ENCODE measurements at regions not wholly inside any gene's neighbourhood (a gene's known extent, or its start where the extent isn't known, plus 50 kb on each side); places are given as distances from the start of the nearest gene placed in this dataset.

DNA sequence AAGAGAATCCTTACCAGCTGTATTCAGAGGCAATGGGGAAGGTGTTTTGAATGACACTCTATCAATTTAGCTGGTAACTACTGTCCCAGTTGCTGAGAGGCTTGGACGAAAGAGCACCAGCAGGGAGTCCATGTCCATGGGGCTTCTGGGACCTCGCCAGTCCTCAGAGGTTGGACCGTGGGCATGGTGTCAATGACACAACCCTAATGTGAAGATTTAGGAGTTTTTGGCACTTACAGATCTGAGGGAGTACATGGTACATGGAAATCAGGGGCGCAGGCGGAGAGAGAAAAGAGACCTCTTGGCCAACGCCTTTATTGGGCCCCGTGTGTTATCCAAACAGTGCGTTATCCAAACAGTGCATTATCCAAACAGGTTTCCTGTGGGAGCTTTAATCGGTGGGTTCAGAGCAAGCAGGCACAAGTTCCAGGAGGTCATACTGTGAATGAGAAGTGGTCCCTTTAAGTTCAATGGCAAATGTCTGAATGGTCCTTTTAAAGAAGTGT lies 169.1 kb upstream of the B3GAT1 start:
- Histone ChIP-seq H3K27me3 (no peaks in the 10 kb centered on the region), H3K27ac (no peak overlapping the region), H3K9me3 (no peaks in the 10 kb centered on the region), H3K4me3 (no peak overlapping the region), H3K4me1 (peaks cover 0 to 6% (median 0%) of the 10 kb centered on the region in 4 donors), H3K36me3 (no peaks in the 10 kb centered on the region)
- TF ChIP-seq EP300 (IDR thresholded peaks at IDR 0.05): no peak
- 74 to 87% methylated on average over 9 of the region's 9 CpGs for WGBS, 2 donors
- DNase-seq (no peak), ATAC-seq (ENCODE audit: low FRiP score in 2 of 2) (no peak)

DNA sequence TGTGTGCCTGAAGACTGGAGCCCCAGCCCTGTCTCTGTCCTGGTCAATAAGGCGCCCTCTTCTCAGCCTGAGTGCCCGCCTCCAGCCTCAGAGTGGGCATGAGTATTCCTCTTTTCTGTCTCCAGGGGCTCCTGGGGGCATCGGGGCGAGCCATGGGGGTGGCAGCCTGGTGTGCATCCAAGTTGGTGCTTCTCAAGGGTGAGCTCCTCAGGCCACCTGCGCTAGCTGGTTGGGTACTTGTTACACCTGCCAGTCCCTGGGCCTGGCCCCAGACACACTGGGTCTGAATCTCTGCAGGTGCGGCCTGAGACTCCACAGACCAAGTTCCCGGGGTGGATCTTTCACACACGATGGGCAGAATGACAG lies 168.6 kb upstream of the B3GAT1 start:
- 92 to 93% methylated on average over 4 to 8 of the region's 8 CpGs for WGBS, 2 donors
- no peak for TF ChIP-seq POLR2A (IDR thresholded peaks at IDR 0.05)
- no peak for TF ChIP-seq CTCF (IDR thresholded peaks at IDR 0.05)
- TF ChIP-seq POLR2AphosphoS5 (IDR thresholded peaks at IDR 0.05): no peak
- no peak for TF ChIP-seq EP300 (IDR thresholded peaks at IDR 0.05)

DNA sequence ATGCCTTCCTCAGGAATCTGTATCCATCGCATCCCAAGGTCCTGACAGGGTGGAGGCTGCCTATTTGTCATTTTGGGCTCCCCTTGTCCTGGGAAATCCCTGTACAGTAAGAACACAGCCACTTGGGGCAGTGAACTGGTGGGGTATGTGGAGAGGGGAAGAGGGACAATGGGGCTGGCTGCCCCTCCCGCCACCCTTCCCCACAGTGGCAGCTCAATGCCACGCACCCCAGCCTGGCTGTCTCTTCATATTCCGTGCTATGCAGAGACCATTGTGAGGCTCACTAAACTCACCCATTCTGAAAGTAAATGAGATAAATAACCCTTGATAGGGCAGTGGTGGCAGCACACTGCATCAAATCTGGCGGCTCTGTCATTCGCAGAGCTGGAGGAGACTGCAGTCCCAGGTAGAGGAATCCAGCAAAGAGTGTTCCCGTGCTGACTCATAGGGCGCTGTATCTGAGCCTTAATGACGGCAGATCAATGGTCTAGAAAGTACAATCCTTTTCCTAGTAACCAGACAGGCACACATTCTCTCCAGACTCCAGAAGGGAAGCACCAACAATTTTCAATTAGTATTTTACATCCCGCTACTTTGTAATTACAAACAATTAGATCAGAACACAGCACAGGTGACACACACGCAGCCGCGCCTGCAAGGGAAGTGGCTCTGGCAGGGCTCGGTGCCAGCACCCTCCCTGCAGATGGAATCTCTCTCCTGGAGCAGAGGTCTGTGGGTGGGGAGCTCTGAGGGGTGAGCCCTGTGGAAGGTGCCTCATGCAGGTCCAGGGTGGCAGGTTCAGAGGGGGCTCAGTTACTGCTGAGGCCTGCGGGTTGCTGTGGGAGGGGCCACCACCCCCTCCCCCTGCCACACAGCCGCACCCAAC lies 167.9 kb upstream of the B3GAT1 start:
- ATAC-seq (ENCODE audit: low FRiP score in 2 of 2): no peak
- peak in 1 of 2 donors; percentile 32 for DNase-seq
- H3K27me3 ChIP-seq: no peaks in the 10 kb centered on the region
- H3K4me3 ChIP-seq: no peak overlapping the region
- WGBS, 2 donors: 53 to 66% methylated on average over 12 to 16 of the region's 16 CpGs
- TF ChIP-seq EP300 (IDR thresholded peaks at IDR 0.05): no peak
- H3K36me3 ChIP-seq: no peaks in the 10 kb centered on the region
- H3K9me3 ChIP-seq: no peaks in the 10 kb centered on the region
- peaks cover 0 to 6% (median 0%) of the 10 kb centered on the region in 4 donors for H3K4me1 ChIP-seq
- H3K27ac ChIP-seq: no peak overlapping the region

More for the DNA sequence above, 168.6 kb upstream of the B3GAT1 start:
- H3K9me3 ChIP-seq: no peaks in the 10 kb centered on the region
- no peaks in the 10 kb centered on the region for H3K27me3 ChIP-seq
- no peak overlapping the region for H3K27ac ChIP-seq
- peak in 1 of 2 donors; percentile 52 for DNase-seq
- H3K4me1 ChIP-seq: peaks cover 0 to 6% (median 0%) of the 10 kb centered on the region in 4 donors
- no peak overlapping the region for H3K4me3 ChIP-seq
- no peak for ATAC-seq (ENCODE audit: low FRiP score in 2 of 2)
- no peaks in the 10 kb centered on the region for H3K36me3 ChIP-seq

GRCh38 chr11:134578807-134579723 lies 167.0 kb upstream of the B3GAT1 start:
- Histone ChIP-seq H3K4me3 (no peak overlapping the region), H3K4me1 (peaks cover 0 to 4% (median 0%) of the 10 kb centered on the region in 4 donors), H3K36me3 (no peaks in the 10 kb centered on the region), H3K27me3 (no peaks in the 10 kb centered on the region), H3K9me3 (no peaks in the 10 kb centered on the region), H3K27ac (no peak overlapping the region)
- ATAC-seq (ENCODE audit: low FRiP score in 2 of 2) (no peak), DNase-seq (peak in 1 of 2 donors; percentile 26)
- 75 to 80% methylated on average over 21 of the region's 22 CpGs for WGBS, 2 donors
- no peak for TF ChIP-seq CTCF (IDR thresholded peaks at IDR 0.05)
- TF ChIP-seq EP300 (IDR thresholded peaks at IDR 0.05): no peak
- no peak for TF ChIP-seq POLR2AphosphoS5 (IDR thresholded peaks at IDR 0.05)
- no peak for TF ChIP-seq POLR2A (IDR thresholded peaks at IDR 0.05)

GRCh38 chr11:134577751-134578395 lies 165.8 kb upstream of the B3GAT1 start:
- H3K4me1 ChIP-seq: no peaks in the 10 kb centered on the region
- no peak overlapping the region for H3K4me3 ChIP-seq
- ATAC-seq (ENCODE audit: low FRiP score in 2 of 2): no peak
- DNase-seq: no peak
- H3K36me3 ChIP-seq: no peaks in the 10 kb centered on the region
- 76 to 84% methylated on average over 13 of the region's 13 CpGs for WGBS, 2 donors
- no peak for TF ChIP-seq EP300 (IDR thresholded peaks at IDR 0.05)
- no peak for TF ChIP-seq POLR2AphosphoS5 (IDR thresholded peaks at IDR 0.05)
- TF ChIP-seq CTCF (IDR thresholded peaks at IDR 0.05): no peak
- no peak for TF ChIP-seq POLR2A (IDR thresholded peaks at IDR 0.05)
- H3K9me3 ChIP-seq: no peaks in the 10 kb centered on the region
- no peaks in the 10 kb centered on the region for H3K27me3 ChIP-seq
- no peak overlapping the region for H3K27ac ChIP-seq
